ENCODE measurements at regions not wholly inside any gene's neighbourhood (a gene's known extent, or its start where the extent isn't known, plus 50 kb on each side); places are given as distances from the start of the nearest gene placed in this dataset.
"Not testable (repeated sequence)": the region's sequence is repeated elsewhere in the genome, so short reads cannot be mapped to it uniquely, and the experiment has no call there.

DNA sequence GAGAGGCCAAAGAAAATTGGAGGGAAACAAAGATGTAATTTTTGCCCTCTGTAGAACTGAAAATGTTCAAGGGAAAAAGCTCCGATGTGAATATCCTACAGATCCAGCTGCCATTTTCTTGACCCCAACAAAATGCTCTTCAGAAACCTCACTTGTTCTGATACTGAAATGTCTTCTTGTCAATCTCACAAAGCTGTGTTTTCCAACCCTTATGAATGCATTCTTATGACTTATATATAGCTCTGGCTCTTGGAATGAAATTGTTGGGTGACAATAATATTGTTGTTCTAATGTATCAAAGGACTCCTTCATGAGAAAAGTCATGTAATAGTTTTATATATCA, 157.1 kb upstream of the TGFBR2 start:
- no peak for FAIRE-seq

DNA sequence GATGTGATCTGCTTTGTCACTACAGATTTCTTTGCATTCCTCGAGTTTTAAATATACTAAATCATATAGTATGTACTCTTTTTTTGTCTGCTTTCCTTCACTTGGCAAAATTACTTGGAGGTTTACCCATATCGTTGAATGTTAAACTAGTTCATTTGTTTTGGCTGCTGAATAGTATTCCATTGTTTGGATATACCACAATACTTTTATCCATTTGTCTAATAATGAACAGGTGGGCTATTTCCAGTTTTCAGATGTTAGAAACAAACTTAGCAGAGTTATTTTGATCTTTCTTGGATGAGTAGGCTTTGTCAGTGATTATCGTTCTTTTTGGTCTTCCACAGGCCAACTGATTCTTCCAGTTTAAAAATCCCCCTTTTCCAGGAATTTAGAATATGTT, 154.0 kb upstream of the TGFBR2 start:
- FAIRE-seq = no peak

DNA sequence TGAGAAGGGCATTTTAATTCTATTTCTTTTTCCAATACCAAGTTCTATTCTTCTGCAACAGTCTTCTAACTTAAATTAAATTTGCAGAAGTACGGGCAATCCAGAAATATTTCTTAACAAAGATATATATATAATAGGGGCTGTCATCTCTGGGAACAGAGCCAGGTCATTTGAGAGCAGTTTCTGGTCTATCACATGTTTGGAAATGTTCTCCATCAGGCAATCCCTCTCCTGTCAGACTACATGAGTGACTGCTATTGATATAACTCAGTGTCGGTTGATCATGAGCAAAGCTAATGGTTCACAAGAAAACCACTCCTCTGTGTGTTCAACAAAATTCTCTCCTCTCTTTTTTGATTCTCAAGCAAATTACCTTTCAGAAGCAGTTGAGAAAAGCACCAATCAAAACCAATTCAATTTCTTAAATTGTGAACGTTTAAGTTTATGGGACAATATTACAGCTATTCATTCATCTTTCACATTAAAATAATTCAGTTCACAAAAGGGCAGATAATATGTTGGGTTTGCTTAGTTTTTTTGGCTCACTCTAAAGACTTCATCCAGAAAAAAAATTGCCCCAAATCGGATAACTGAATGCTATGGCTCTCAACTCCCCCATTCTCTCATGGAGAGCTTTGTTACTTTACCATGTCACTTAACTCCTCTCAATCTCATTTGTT, 152.9 kb upstream of the TGFBR2 start:
- no peak for FAIRE-seq

DNA sequence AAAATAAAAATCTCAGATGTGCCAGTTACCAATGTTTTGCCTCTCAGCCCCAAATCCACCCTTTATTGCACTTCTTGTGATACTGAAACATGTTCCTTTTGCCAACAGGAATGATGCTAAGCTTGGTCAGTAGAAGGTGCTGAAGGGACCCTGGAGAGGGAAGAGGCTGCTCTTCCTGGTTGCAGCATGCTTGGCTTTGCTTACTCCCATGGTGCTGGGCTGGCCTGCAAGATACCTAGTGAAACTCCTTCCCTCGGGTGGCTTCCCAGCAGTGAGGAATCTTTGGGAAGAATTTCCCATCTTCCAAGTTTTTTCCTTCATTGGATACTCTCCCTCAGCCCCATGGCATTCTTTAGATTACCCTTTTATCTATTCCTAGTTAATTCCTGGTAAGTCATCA, 151.8 kb upstream of the TGFBR2 start:
- no peak for FAIRE-seq

DNA sequence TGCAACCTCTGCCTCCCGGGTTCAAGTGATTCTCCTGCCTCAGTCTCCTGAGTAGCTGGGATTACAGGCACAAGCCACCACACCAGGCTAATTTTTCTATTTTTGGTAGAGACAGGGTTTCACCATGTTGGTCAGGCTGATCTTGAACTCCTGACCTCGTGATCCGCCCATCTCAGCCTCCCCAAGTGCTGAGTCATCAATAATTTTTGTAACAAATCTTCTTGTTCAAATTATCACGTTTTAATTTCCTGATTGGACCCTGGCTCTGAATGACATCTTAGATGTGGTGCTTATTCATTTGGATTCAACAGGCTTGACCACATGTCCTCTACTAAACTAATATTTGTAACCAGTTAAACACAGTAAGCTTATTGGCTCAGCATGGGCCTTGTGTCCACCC, 151.3 kb upstream of the TGFBR2 start:
- FAIRE-seq = not testable (repeated sequence)

DNA sequence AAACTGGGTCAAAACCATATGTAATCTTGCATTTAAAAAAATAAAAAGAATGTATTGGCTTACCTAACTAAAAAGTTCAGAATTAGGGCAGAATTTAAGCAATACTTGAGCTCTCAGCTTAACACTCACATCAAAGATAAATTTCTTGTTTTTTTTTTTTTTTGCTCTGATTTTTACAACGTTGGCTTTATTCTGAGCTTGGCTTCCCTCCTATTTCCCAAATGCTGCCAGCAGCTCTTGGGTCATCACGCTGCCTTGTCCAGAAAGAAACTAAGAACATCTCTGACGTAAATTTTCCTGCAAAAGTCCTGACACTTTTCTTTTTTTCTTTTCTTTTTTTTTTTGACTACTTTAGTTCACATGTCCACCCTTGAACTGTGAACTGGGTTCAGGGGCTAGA, 150.6 kb upstream of the TGFBR2 start:
- FAIRE-seq = no peak

DNA sequence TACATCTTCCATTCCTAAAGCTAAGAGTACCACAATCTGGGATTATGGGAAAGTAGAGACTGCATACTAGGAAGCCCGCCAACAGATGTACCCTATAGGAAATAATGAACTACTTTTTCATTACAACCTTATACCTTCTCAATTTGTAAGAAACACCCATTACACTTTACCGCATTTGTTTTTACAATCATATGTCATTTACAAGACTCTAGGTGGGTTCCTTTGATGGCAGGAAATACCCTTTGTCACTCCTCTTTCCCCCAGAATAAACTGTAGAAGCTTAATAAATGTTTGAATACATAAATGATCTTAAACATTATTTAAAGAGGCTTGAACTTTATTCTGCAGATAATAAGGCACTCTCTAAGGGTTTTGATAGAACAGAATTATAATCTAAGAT, 150.1 kb upstream of the TGFBR2 start:
- FAIRE-seq = no peak

DNA sequence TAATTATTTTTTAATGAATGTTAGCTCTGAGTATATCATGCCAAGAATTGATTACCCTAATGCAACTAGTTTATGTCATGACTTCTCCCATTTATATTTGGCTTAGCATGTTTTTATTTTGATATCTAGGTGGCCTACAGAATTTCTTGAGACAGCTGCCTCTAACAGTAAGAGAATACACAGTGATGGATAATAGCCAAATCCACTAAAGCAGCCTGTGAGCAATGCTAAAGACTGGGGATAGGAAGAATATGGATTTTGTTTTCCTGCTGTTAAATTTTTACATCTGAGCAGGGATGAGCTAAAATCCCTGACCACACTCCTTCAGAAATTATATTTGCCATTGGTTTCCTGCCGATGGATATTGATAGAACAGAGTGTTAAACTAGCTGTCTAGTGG, 149.3 kb upstream of the TGFBR2 start:
- no peak for FAIRE-seq

DNA sequence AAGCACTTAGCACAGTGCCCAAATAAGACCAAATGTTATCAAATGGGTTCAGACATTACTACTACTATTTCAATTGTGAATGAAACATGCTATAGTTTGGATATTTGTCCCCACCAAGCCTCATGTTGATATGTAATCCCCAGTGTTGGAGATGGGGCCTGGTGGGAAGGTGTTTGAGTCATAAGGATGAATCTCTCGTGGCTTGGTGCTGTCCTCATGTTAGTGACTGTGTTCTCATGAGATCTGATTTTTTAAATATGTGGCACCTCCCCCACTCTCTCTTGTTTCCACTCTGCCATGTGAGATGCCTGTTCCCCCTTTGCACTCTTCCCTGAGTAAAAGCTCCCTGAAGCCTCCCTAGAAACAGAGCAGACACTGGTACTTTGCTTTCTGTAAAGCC, 148.7 kb upstream of the TGFBR2 start:
- no peak for FAIRE-seq

DNA sequence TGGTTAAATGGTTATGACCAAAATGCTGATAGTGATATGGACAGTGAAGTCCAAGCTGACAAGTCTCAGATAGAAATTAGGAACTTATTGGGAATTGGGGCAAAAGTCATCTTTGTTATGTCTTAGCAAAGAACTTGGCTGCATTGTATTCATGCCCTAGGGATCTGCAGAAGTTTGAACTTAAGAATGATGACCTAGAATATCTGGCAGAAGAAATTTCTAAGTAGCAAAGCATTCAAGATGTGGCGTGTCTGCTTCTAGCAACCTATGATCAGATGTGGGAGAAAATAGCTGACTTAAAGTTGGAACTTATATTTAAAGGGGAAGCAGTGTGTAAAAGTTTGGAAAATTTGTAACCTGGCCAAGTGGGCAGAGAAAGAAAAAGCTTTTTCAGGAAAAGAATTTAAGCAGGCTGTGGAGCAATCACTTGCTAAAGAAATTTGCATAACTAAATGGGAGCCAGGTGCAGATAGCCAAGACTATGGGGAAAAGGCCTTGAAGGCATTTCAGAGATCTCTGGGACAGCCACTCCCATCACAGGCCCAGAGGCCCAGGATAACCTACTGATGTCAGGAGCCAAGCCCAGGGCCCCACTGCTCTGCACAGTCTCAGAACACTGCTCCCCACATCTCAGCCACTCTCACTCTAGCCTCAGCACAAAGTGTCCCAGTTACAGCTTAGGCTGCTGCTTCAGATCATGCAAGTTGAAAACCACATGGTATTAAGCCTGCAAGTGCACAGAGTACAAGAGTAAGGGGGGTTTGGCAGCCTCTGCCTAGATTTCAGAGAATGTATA, 147.8 kb upstream of the TGFBR2 start:
- FAIRE-seq = no peak

DNA sequence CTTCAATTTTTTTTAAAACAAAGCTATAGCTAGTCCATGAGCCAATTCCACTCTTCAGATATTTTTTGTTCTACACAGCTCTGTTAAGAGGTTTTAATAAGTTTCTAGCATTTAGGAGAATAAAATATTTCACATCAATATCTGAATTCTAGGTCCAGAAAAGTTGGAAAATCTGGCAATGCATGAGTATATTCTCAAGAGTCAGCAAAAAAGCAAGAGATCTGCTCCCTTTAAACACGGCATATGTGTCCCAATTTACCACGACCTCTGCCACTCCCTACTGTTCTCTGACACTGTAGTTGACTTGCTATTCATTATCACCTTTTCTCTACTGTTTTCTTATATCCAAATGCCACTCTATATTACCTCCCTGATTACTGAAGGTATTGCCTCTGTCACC, 145.1 kb upstream of the TGFBR2 start:
- FAIRE-seq = no peak

DNA sequence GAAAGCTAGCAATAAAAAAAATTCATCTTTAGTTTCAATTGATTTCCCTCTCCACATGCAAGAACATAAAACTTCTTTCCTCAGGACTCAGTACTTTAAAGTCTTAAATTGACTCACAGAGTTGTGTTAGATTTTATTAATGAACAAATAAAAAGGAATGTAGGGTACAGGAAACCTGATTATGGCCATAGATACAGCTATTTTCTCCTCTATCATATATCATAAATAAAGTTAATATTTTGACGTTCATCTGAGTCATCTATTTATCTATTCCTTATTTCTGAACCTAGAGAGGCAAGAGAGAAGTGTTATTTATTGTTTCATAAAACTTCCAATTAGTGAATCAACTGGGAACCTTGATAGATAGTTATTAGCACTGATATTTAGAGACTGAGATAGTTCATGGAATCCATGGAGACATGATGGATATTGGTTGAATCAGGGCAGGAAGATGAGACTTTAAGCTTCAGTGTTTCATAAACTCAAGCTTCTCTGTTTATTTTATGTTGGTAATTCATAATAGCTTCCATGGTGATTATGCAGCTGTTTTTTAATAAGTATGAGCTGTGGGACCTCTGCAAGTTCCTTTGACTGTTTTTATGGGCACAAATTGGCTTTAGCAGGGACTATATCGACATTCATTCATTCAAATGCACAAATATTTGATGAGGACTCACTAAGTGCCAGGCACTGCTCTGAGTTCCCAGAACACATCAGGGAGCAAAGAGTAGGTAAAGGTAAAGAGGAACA, 143.5 kb upstream of the TGFBR2 start:
- FAIRE-seq = no peak

DNA sequence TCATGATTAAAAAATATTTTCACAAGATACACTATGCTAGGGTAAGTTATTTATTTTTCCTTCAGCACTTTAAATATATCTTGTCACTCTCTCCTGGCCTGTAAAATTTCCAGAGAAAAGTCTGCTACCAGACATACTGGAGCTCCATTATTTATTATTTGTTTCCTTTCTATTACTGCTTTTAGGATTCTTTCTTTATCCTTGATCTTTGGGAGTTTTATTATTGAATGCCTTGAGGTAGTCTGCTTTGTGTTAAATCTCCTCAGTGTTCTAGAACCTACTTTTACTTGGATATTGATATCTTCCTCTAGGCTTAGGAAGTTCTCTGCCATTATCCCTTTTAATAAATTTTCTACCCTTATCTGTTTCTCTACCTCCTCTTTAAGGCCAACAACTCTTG, 142.0 kb upstream of the TGFBR2 start:
- no peak for FAIRE-seq

DNA sequence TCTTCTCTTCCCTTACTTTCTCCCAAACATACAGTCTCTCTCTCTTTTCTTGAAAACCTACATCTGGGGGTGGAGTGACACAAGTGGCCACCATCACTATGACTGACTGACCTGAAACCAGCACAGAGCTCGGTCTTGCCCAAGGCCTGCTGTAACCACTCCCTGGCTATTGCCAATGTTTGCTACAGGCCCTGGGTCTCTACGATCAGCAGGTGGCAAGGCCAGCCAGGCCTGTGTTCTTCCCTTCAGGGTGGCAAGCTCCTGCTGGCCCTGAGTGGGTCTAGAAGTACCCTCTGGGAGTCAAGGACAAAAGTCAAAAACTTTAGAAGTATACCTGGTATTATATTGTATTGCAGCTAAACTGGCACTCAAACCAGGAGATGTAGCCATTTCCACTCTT, 140.9 kb upstream of the TGFBR2 start:
- FAIRE-seq = no peak

DNA sequence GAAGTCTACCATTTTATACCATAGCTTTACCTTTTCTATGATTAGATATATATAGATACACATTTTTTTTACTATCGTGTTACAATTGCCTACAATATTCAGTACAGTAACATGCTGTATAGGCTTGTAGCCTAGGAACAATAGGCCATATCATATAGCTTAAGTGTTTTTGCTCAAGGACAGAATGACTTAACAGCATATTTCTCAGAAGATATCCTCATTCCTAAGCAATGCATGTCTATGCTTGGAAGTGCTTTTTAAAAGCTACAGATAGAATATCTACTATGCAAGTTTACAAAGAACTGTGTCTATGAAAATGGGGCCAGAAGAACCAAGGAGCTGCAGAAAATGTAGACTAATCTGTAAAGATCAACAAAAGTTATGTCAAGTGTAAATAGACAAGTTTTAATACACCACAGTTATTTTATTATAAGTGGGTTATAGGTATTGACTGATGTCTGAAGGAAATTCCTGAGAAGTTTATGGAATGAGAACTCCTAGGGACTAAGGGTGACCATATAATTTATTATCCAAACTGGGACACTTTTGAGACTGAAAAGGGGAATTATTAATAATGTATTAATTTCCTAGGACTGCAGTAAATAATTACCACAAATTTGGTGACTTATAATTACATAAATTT, 138.7 kb upstream of the TGFBR2 start:
- no peak for FAIRE-seq

DNA sequence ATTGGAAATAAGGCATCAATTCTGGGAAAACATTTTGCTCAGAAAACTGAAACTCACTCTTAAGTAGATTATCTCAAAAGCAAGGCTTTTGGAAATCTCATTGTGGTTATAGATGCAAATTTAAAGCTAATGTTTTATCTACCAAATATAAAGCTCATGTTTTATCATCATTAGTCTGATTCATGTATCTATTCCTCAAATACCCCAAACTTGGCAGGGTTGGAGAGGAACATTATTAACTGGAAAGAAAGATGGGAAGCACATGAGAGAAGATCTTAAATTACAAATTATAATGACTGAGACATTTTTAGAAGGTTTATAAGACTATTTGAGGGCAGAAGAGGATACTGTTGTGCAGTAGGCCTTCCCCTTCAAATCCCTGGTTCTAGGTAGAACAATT, 137.3 kb upstream of the TGFBR2 start:
- no peak for FAIRE-seq

DNA sequence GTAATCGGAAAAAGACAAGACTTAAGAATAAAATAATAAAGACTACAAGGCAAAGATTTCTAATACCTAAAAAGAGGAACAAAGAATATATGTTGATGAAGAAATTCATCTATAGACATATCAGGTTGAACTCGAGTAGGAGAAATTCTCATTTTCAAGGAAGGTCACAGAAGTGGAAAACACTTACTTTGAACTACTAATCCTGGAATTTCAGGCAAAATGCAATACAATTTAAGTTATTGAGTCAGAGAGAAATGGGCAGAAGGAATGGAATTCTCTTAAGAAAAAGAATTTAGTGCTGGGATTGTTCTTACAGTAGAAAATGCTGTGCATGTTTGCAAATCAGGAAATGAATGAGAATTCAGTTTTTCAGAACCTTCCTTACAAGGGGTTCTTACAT, 135.9 kb upstream of the TGFBR2 start:
- FAIRE-seq = no peak

DNA sequence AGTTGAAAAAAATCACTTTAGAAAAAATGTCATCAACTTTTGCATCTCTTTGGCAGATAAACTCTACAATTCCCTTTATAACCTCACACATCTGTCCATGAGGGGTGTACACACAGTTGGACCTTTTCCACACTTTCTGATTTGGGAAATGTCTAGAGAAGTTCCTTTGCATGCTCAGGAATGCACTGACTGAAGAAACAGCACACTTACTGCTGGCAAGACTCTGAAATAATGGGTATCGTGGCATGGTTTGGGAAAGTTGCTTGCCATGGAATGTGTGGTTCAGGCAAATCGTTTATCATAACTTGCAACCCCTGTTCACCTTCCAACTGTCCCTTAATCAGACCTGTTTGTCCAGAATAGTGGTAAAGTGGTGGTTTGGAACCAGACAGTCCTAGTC, 135.3 kb upstream of the TGFBR2 start:
- FAIRE-seq = no peak

DNA sequence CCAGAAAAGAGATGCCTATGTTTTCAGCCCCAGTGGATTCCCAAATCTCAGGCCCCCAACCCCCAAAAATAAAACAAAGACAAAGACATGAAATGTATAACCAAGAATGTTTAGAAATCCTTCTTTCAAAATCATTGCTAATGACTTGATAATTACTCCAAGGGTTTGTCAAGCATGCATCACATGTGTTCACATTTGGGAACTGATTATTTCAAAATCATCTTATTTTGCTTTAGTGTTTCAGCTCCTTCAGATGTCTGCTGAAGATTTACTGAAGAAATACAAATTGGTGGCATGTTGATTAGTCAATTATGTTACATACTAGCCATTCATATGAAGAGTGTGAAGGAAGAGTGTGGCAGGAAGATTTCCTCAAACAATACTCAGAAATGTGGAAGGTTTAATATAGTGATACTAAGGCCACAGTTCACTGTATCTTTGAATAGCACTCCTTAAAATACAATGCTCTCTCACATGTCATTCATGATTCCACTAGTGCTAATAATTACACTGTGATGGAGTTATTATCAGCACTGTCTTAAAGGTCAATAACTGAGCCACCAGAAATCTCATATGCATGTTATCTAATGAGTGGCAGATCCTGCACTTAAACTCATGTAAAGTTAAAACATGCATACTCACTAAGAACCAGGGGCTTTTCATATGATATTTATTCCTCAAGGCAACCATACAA, 134.5 kb upstream of the TGFBR2 start:
- no peak for FAIRE-seq

DNA sequence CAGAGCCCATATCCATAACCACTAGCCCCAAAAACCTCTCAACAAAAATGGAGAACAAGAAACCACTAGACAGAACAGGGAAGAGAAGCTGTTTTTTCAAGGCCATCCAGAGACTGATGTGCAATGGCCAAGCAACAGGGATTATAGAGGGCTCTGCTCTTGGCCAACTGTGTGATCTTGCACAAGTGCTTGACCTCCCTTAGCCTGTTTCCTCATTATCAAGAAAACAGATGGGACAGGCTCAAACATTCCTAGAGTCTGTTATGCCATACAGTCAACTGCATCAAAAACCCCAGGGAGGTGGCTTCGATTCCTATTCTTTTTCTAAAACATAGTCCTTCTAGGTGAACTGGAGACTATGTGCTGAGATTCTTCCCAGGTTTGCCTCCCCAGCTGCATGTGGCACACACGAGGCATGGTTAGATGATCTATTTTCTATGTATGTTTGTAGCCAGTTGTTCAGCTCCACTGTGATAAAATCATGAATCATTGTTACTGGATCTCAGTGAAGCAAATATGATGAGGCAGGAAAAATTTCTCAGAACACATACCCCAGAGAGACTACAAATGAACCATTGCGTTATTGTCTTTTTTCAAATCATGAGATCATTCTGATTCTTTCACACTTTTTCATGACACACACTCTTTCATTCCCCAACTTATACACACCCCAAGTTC, 132.9 kb upstream of the TGFBR2 start:
- FAIRE-seq = no peak

DNA sequence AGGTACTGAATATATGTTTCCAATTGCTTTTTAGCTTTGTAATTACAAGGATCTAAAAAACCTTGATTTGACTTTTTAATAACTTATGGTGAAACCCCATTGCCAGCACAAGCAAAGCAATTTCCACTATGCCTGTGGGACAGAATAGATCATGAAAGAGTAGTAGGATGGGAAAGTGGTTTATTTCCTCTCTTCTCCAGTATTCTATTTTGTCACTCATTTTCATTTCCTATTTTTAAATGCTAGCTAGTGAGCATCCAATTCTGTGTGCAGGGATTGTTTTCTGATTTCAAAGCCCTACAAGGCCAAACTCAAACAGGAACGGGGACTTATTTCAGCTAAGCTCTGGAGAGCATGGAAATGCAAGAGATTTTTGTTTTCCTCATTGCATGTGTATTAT, 132.0 kb upstream of the TGFBR2 start:
- no peak for FAIRE-seq

DNA sequence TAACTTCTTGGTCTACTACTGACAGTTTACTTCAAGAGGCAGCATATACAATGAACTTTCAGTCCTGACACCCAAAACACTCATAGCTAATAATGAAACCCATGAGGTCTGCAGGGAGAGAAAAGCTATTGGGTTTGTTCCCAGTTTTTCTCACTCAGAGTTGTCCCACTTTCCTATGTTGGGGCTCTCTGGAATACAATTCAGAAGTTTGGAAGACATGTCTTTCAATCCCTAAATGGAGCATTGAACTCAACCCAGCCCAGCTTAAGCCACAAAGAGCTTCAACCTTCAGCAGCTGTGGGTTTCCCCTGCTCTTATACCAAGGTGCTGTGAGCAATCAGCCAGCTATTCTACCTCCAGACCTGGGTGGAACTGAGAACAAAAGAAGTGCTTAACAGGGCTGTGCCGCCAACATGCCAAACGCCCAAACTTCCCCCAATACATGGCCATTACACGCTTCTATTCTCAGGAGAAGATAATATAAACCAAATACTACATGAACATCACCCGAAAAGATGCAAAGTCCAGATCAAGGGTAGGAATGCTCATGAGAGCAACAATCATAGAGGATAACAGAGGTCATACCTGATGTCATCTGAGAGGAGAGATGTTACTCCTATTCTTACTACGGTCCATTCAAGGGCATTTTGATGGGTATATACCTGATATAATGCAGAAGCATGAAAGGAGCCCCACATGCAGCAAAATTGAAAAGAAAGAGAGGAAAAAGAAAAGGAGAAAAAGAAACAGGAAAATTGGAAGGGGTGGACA, 131.2 kb upstream of the TGFBR2 start:
- no peak for FAIRE-seq
